ENCODE measurements at regions not wholly inside any gene's neighbourhood (a gene's known extent, or its start where the extent isn't known, plus 50 kb on each side); places are given as distances from the start of the nearest gene placed in this dataset.

DNA sequence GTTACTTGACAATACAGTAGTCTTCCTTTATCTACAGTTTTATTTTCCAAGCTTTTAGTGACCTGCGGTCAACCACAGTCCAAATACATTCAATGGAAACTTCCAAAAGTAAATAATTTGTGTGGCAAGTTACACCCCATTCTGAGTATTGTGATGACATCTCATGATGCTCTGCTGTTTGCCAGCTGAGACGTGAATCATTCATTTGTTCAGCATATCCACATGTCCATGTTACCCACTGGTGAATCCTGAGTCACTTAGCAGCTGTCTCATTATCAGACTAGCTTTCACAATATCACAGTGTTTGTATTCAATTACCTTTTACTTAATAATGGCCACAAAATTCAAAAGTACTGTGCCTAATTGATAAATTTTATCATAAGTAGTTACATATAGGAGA is 179.8 kb downstream of the PRR20E start:
- H2BK15ac ChIP-seq (ENCODE audit: low read depth, poor library complexity, severe bottlenecking) = no peak overlapping the region
- H4K8ac ChIP-seq (ENCODE audit: low read length) = no peak overlapping the region
- H3K9me3 ChIP-seq (ENCODE audit: control insufficient read depth, low read length) = peaks cover 3% of the 10 kb centered on the region
- H3K4me2 ChIP-seq (ENCODE audit: low read length, poor library complexity, severe bottlenecking) = no peak overlapping the region
- H3K4ac ChIP-seq (ENCODE audit: low read depth in 1 of 2, low read length in 2 of 2) = no peak overlapping the region
- no peak overlapping the region for H4K91ac ChIP-seq (ENCODE audit: low read length)
- H3K36me3 ChIP-seq (ENCODE audit: control insufficient read depth in 1 of 2, insufficient read depth in 2 of 2, low read depth in 1 of 2, low read length in 2 of 2) = no peaks in the 10 kb centered on the region
- no peak overlapping the region for H2BK12ac ChIP-seq (ENCODE audit: low read length in 2 of 2)
- no peaks in the 10 kb centered on the region for H3K27me3 ChIP-seq (ENCODE audit: control insufficient read depth in 1 of 2, insufficient read depth in 1 of 2, low read length in 2 of 2)
- H3K4me1 ChIP-seq (ENCODE audit: control insufficient read depth, insufficient read depth, low read depth, low read length) = no peaks in the 10 kb centered on the region
- no peak overlapping the region for H3K18ac ChIP-seq (ENCODE audit: low read depth in 1 of 2, low read length in 2 of 2)
- H3K79me1 ChIP-seq (replicated peaks; ENCODE audit: low read length, poor library complexity, severe bottlenecking) = no peaks in the 10 kb centered on the region
- H3K27ac ChIP-seq (ENCODE audit: low read length, poor library complexity, severe bottlenecking) = no peak overlapping the region
- no peak overlapping the region for H3K14ac ChIP-seq (ENCODE audit: low read length in 2 of 2)
- no peak overlapping the region for H2BK5ac ChIP-seq (ENCODE audit: low read depth, low read length, poor library complexity, severe bottlenecking)
- H2BK120ac ChIP-seq (ENCODE audit: low read depth, low read length) = no peak overlapping the region
- DNase-seq = no peak
- no peak overlapping the region for H2AK5ac ChIP-seq (ENCODE audit: low read length, severe bottlenecking)
- 73% methylated on average over 2 of the region's 2 CpGs for WGBS
- no peak overlapping the region for H3K23ac ChIP-seq (ENCODE audit: low read length in 2 of 2)
- H3K9ac ChIP-seq (ENCODE audit: low read length) = no peak overlapping the region
- H2AFZ ChIP-seq (ENCODE audit: low read depth, low read length) = no peak overlapping the region
- no peak overlapping the region for H3K4me3 ChIP-seq (ENCODE audit: insufficient read depth in 1 of 2, low read depth in 1 of 2, low read length in 2 of 2)

DNA sequence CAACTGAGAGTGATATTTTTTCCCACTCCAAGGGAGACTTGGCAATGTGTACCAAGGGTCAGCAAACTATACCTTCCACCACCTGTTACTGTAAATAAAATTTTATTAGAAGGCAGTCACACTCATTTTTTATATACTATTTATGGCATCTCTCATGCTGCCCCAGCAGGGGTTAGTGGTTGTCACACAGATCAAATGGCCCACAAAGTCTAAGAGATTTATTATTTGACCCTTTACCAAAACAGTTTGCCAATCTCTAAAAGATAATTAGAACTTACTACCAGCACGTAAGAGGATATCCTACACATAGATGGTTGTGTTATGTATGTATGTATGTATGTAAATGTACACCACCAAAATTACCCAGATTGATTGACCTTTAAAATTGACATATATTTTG is 185.1 kb downstream of the PRR20E start:
- H3K9me3 ChIP-seq (ENCODE audit: control insufficient read depth, low read length) = no peaks in the 10 kb centered on the region

DNA sequence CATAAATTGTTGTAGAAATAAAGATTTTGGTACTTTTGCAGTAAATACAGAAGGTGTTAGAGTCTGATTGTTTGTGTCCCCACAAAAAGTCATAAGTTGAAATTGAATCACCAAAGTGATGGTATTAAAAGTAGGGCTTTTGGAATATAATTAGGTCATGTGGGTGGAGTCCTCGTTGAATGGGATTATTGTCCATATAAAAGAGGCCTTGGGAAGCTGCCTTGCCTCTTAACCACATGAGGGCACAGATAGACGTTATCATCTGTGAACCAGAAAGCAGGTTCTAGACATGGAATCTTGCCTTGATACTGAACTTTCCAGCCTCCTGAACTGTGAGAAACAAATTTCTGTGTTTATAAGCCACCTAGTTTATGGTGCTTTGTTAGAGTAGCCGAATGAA is 186.8 kb downstream of the PRR20E start:
- WGBS = 70% methylated on average over 3 of the region's 3 CpGs
- H2BK15ac ChIP-seq (ENCODE audit: low read depth, poor library complexity, severe bottlenecking) = no peak overlapping the region
- H3K27me3 ChIP-seq (ENCODE audit: control insufficient read depth in 1 of 2, insufficient read depth in 1 of 2, low read length in 2 of 2) = no peaks in the 10 kb centered on the region
- no peak overlapping the region for H3K18ac ChIP-seq (ENCODE audit: low read depth in 1 of 2, low read length in 2 of 2)
- no peak overlapping the region for H3K4me3 ChIP-seq (ENCODE audit: insufficient read depth in 1 of 2, low read depth in 1 of 2, low read length in 2 of 2)
- no peak overlapping the region for H2BK12ac ChIP-seq (ENCODE audit: low read length in 2 of 2)
- DNase-seq = no peak
- H3K23ac ChIP-seq (ENCODE audit: low read length in 2 of 2) = no peak overlapping the region
- no peak overlapping the region for H3K4ac ChIP-seq (ENCODE audit: low read depth in 1 of 2, low read length in 2 of 2)
- H3K36me3 ChIP-seq (ENCODE audit: control insufficient read depth in 1 of 2, insufficient read depth in 2 of 2, low read depth in 1 of 2, low read length in 2 of 2) = no peaks in the 10 kb centered on the region
- H3K9ac ChIP-seq (ENCODE audit: low read length) = no peak overlapping the region
- H3K9me3 ChIP-seq (ENCODE audit: control insufficient read depth, low read length) = no peaks in the 10 kb centered on the region
- no peaks in the 10 kb centered on the region for H3K4me1 ChIP-seq (ENCODE audit: control insufficient read depth, insufficient read depth, low read depth, low read length)
- no peak overlapping the region for H3K4me2 ChIP-seq (ENCODE audit: low read length, poor library complexity, severe bottlenecking)
- H2AK5ac ChIP-seq (ENCODE audit: low read length, severe bottlenecking) = no peak overlapping the region
- no peak overlapping the region for H4K8ac ChIP-seq (ENCODE audit: low read length)
- H3K27ac ChIP-seq (ENCODE audit: low read length, poor library complexity, severe bottlenecking) = no peak overlapping the region
- no peak overlapping the region for H3K14ac ChIP-seq (ENCODE audit: low read length in 2 of 2)
- H2AFZ ChIP-seq (ENCODE audit: low read depth, low read length) = no peak overlapping the region
- H2BK120ac ChIP-seq (ENCODE audit: low read depth, low read length) = no peak overlapping the region
- no peak overlapping the region for H4K91ac ChIP-seq (ENCODE audit: low read length)
- H3K79me1 ChIP-seq (replicated peaks; ENCODE audit: low read length, poor library complexity, severe bottlenecking) = no peaks in the 10 kb centered on the region
- no peak overlapping the region for H2BK5ac ChIP-seq (ENCODE audit: low read depth, low read length, poor library complexity, severe bottlenecking)

More for the DNA sequence above, 185.1 kb downstream of the PRR20E start:
- H2BK5ac ChIP-seq (ENCODE audit: low read depth, low read length, poor library complexity, severe bottlenecking) = no peak overlapping the region
- no peaks in the 10 kb centered on the region for H3K4me1 ChIP-seq (ENCODE audit: control insufficient read depth, insufficient read depth, low read depth, low read length)
- H3K36me3 ChIP-seq (ENCODE audit: control insufficient read depth in 1 of 2, insufficient read depth in 2 of 2, low read depth in 1 of 2, low read length in 2 of 2) = no peaks in the 10 kb centered on the region
- no peak overlapping the region for H3K4me2 ChIP-seq (ENCODE audit: low read length, poor library complexity, severe bottlenecking)
- H3K23ac ChIP-seq (ENCODE audit: low read length in 2 of 2) = no peak overlapping the region
- no peak overlapping the region for H3K27ac ChIP-seq (ENCODE audit: low read length, poor library complexity, severe bottlenecking)
- no peak overlapping the region for H3K14ac ChIP-seq (ENCODE audit: low read length in 2 of 2)
- no peaks in the 10 kb centered on the region for H3K79me1 ChIP-seq (replicated peaks; ENCODE audit: low read length, poor library complexity, severe bottlenecking)
- no peak overlapping the region for H4K91ac ChIP-seq (ENCODE audit: low read length)
- H3K27me3 ChIP-seq (ENCODE audit: control insufficient read depth in 1 of 2, insufficient read depth in 1 of 2, low read length in 2 of 2) = no peaks in the 10 kb centered on the region
- no peak overlapping the region for H2AK5ac ChIP-seq (ENCODE audit: low read length, severe bottlenecking)
- H2BK15ac ChIP-seq (ENCODE audit: low read depth, poor library complexity, severe bottlenecking) = no peak overlapping the region
- DNase-seq = no peak
- H4K8ac ChIP-seq (ENCODE audit: low read length) = no peak overlapping the region
- no peak overlapping the region for H3K4me3 ChIP-seq (ENCODE audit: insufficient read depth in 1 of 2, low read depth in 1 of 2, low read length in 2 of 2)
- no peak overlapping the region for H3K9ac ChIP-seq (ENCODE audit: low read length)
- H2BK12ac ChIP-seq (ENCODE audit: low read length in 2 of 2) = no peak overlapping the region
- no peak overlapping the region for H3K4ac ChIP-seq (ENCODE audit: low read depth in 1 of 2, low read length in 2 of 2)
- no peak overlapping the region for H2BK120ac ChIP-seq (ENCODE audit: low read depth, low read length)
- no peak overlapping the region for H3K18ac ChIP-seq (ENCODE audit: low read depth in 1 of 2, low read length in 2 of 2)
- no peak overlapping the region for H2AFZ ChIP-seq (ENCODE audit: low read depth, low read length)
- no CpG with 5 or more reads among the region's 1 CpG for WGBS

DNA sequence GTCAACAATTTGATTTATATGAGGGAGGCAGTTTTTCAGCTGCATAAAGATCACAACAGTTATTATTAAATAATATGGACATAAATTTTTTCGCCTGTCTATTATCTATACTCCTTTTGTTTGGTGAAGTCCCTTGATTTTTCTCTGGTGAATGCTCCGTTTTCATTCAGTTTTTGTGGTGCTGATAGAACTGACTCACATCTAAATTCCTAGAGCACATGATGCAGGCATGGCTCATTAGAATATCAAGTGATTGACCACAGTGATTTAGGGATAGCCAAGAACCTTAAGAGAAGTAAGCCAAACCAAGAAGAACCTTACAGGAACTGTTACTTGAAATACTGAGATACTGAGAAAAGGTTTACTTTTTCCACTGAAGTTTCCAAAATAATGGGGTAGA is 208.9 kb downstream of the PRR20E start:
- H3K27me3 ChIP-seq (ENCODE audit: control insufficient read depth in 1 of 2, insufficient read depth in 1 of 2, low read length in 2 of 2) = no peaks in the 10 kb centered on the region

More for the DNA sequence above, 208.9 kb downstream of the PRR20E start:
- Histone ChIP-seq H3K9me3 (ENCODE audit: control insufficient read depth, low read length) (peaks cover 3% of the 10 kb centered on the region), H3K9ac (ENCODE audit: low read length) (no peak overlapping the region), H3K18ac (ENCODE audit: low read depth in 1 of 2, low read length in 2 of 2) (no peak overlapping the region), H2AFZ (ENCODE audit: low read depth, low read length) (no peak overlapping the region), H4K8ac (ENCODE audit: low read length) (no peak overlapping the region), H3K23ac (ENCODE audit: low read length in 2 of 2) (no peak overlapping the region), H3K36me3 (ENCODE audit: control insufficient read depth in 1 of 2, insufficient read depth in 2 of 2, low read depth in 1 of 2, low read length in 2 of 2) (no peaks in the 10 kb centered on the region), H2AK5ac (ENCODE audit: low read length, severe bottlenecking) (no peak overlapping the region), H3K4ac (ENCODE audit: low read depth in 1 of 2, low read length in 2 of 2) (no peak overlapping the region), H2BK5ac (ENCODE audit: low read depth, low read length, poor library complexity, severe bottlenecking) (no peak overlapping the region), H2BK120ac (ENCODE audit: low read depth, low read length) (no peak overlapping the region), H4K91ac (ENCODE audit: low read length) (no peak overlapping the region), H3K4me1 (ENCODE audit: control insufficient read depth, insufficient read depth, low read depth, low read length) (no peaks in the 10 kb centered on the region), H3K79me1 (replicated peaks; ENCODE audit: low read length, poor library complexity, severe bottlenecking) (no peaks in the 10 kb centered on the region), H2BK12ac (ENCODE audit: low read length in 2 of 2) (no peak overlapping the region), H3K4me2 (ENCODE audit: low read length, poor library complexity, severe bottlenecking) (no peak overlapping the region), H3K4me3 (ENCODE audit: insufficient read depth in 1 of 2, low read depth in 1 of 2, low read length in 2 of 2) (no peak overlapping the region), H2BK15ac (ENCODE audit: low read depth, poor library complexity, severe bottlenecking) (no peak overlapping the region), H3K27ac (ENCODE audit: low read length, poor library complexity, severe bottlenecking) (no peak overlapping the region), H3K14ac (ENCODE audit: low read length in 2 of 2) (no peak overlapping the region)
- DNase-seq = no peak
- WGBS = 50% methylated on average over 1 of the region's 2 CpGs
